ENCODE measurements at regions not wholly inside any gene's neighbourhood (a gene's known extent, or its start where the extent isn't known, plus 50 kb on each side); places are given as distances from the start of the nearest gene placed in this dataset.

- FAIRE-seq: no peak
- POLR2A ChIA-PET: interaction anchor here (0.6 kb wide), 1 partner anchor 131 kb away, joined by 3 read pairs; no protein-coding TSS in a partner anchor
- H3K4me3 ChIP-seq (replicated peaks in 1 of 3; ENCODE audit: insufficient read depth in 1 of 3, low read depth in 1 of 3, low read length in 3 of 3): no peak overlapping the region
- intact Hi-C loops (cut with micrococcal nuclease) (no loop called here), dilution Hi-C loops (cut with MboI; ENCODE audit: extremely low pct_ligation_motif_present, low sequenced_read_pairs) (no loop called here)
- no peak overlapping the region for H3K9ac ChIP-seq (replicated peaks; ENCODE audit: extremely low read depth, insufficient read depth, low read length)
- CTCF ChIA-PET: no interaction called here
- H3K36me3 ChIP-seq (ENCODE audit: control insufficient read depth in 2 of 2, extremely low read depth in 1 of 2, insufficient read depth in 2 of 2, low read length in 2 of 2): no peaks in the 10 kb centered on the region
- DNase-seq (ENCODE audit: low read depth, low spot score): no peak
- H3K4me1 ChIP-seq (ENCODE audit: control insufficient read depth, extremely low read depth, insufficient read depth, low read length): no peaks in the 10 kb centered on the region
- no peak overlapping the region for H3K27ac ChIP-seq (ENCODE audit: insufficient read depth, low read depth, low read length)
- H3K4me2 ChIP-seq (ENCODE audit: insufficient read depth, low read length): no peak overlapping the region
- H2AFZ ChIP-seq (ENCODE audit: low read depth, low read length): no peak overlapping the region
- peaks cover 12 to 16% of the 10 kb centered on the region in 2 experiments for H3K27me3 ChIP-seq (ENCODE audit: control insufficient read depth in 2 of 2, insufficient read depth in 2 of 2, low read length in 2 of 2)
- H4K20me1 ChIP-seq (replicated peaks; ENCODE audit: control insufficient read depth, extremely low read depth, insufficient read depth, low read length): no peaks in the 10 kb centered on the region
- no peaks in the 10 kb centered on the region for H3K9me3 ChIP-seq (replicated peaks; ENCODE audit: control insufficient read depth, insufficient read depth, low read length)
- TF ChIP-seq GATA2 (IDR thresholded peaks at IDR 0.05; ENCODE audit: insufficient read depth, insufficient read length, low read depth, low read length): no peak
- TF ChIP-seq MYC (IDR thresholded peaks at IDR 0.05; ENCODE audit: low read depth, low read length): no peak
- no peak for TF ChIP-seq MAX (IDR thresholded peaks at IDR 0.05; ENCODE audit: insufficient read depth, insufficient read length)
- TF ChIP-seq EZH2 (IDR thresholded peaks at IDR 0.05; ENCODE audit: borderline replicate concordance, low read depth, low read length, severe bottlenecking): no peak
- TF ChIP-seq JUN (IDR thresholded peaks at IDR 0.05; ENCODE audit: borderline replicate concordance, insufficient read depth, insufficient read length, low read depth): no peak
- no peak for TF ChIP-seq CTCF (IDR thresholded peaks at IDR 0.05; ENCODE audit: extremely low read depth in 1 of 2, insufficient read depth in 1 of 2, low read depth in 1 of 2, low read length in 2 of 2)
- BruUV-seq (replicated peaks): no TSS peak
- H3K9me1 ChIP-seq (replicated peaks; ENCODE audit: control insufficient read depth, extremely low read depth, insufficient read depth, low read length): no peaks in the 10 kb centered on the region
- H3K79me2 ChIP-seq (ENCODE audit: control insufficient read depth, insufficient read depth, low read length): no peaks in the 10 kb centered on the region
Observed at GRCh38 chr16:86220561-86220960, 289.8 kb upstream of the FOXF1 start.

Measured in endothelial cell of umbilical vein (primary cell).